ENCODE measurements at regions not wholly inside any gene's neighbourhood (a gene's known extent, or its start where the extent isn't known, plus 50 kb on each side); places are given as distances from the start of the nearest gene placed in this dataset.

DNA sequence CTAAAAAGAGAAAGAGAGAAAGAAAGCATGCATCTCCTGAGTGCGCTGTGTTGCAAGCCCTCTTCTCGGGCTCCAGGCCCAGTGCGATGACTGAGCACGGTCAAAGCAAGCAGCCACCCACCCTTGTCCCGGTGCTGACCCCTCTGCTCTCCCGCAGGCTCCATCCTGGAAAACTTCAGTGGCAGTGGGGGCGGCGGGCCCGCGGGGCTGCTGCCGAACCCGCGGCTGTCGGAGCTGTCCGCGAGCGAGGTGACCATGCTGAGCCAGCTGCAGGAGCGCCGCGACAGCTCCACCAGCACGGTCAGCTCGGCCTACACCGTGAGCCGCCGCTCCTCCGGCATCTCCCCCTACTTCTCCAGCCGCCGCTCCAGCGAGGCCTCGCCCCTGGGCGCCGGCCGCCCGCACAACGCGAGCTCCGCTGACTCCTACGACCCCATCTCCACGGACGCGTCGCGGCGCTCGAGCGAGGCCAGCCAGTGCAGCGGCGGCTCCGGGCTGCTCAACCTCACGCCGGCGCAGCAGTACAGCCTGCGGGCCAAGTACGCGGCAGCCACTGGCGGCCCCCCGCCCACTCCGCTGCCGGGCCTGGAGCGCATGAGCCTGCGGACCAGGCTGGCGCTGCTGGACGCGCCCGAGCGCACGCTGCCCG lies 252.5 kb downstream of the GLI2 start:
- H3K4me3 ChIP-seq: no peak overlapping the region
- no peak for TF ChIP-seq POLR2A (IDR thresholded peaks at IDR 0.05)
- TF ChIP-seq, protein P1, sequence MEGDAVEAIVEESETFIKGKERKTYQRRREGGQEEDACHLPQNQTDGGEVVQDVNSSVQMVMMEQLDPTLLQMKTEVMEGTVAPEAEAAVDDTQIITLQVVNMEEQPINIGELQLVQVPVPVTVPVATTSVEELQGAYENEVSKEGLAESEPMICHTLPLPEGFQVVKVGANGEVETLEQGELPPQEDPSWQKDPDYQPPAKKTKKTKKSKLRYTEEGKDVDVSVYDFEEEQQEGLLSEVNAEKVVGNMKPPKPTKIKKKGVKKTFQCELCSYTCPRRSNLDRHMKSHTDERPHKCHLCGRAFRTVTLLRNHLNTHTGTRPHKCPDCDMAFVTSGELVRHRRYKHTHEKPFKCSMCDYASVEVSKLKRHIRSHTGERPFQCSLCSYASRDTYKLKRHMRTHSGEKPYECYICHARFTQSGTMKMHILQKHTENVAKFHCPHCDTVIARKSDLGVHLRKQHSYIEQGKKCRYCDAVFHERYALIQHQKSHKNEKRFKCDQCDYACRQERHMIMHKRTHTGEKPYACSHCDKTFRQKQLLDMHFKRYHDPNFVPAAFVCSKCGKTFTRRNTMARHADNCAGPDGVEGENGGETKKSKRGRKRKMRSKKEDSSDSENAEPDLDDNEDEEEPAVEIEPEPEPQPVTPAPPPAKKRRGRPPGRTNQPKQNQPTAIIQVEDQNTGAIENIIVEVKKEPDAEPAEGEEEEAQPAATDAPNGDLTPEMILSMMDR (IDR thresholded peaks at IDR 0.05): no peak
- peaks cover 0 to 3% (median 0%) of the 10 kb centered on the region in 3 donors for H3K36me3 ChIP-seq
- H3K9me3 ChIP-seq: no peaks in the 10 kb centered on the region
- DNase-seq: peak in 1 of 3 donors; percentile 34
- no peaks in the 10 kb centered on the region for H3K27me3 ChIP-seq
- H3K27ac ChIP-seq: no peak overlapping the region
- H3K4me1 ChIP-seq: no peaks in the 10 kb centered on the region

DNA sequence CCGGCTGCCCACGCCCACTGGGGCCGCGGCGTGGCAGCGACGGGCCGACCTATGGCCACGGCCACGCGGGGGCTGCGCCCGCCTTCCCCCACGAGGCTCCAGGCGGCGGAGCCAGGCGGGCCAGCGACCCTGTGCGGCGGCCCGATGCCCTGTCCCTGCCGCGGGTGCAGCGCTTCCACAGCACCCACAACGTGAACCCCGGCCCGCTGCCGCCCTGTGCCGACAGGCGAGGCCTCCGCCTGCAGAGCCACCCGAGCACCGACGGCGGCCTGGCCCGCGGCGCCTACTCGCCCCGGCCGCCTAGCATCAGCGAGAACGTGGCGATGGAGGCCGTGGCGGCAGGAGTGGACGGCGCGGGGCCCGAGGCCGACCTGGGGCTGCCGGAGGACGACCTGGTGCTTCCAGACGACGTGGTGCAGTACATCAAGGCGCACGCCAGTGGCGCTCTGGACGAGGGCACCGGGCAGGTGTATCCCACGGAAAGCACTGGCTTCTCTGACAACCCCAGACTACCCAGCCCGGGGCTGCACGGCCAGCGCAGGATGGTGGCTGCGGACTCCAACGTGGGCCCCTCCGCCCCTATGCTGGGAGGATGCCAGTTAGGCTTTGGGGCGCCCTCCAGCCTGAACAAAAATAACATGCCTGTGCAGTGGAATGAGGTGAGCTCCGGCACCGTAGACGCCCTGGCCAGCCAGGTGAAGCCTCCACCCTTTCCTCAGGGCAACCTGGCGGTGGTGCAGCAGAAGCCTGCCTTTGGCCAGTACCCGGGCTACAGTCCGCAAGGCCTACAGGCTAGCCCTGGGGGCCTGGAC lies 253.2 kb downstream of the GLI2 start:
- Histone ChIP-seq H3K27ac (no peak overlapping the region), H3K4me3 (no peak overlapping the region), H3K4me1 (no peaks in the 10 kb centered on the region), H3K27me3 (no peaks in the 10 kb centered on the region), H3K9me3 (no peaks in the 10 kb centered on the region), H3K36me3 (peaks cover 0 to 3% (median 0%) of the 10 kb centered on the region in 3 donors)
- TF ChIP-seq, protein P1 (IDR thresholded peaks at IDR 0.05): no peak
- no peak for TF ChIP-seq POLR2A (IDR thresholded peaks at IDR 0.05)
- DNase-seq: peak in 1 of 3 donors; percentile 33

- TF ChIP-seq, protein P1 (IDR thresholded peaks at IDR 0.05): no peak
- no peak for TF ChIP-seq POLR2A (IDR thresholded peaks at IDR 0.05)
- Histone ChIP-seq H3K4me3 (no peak overlapping the region), H3K27ac (no peak overlapping the region), H3K9me3 (no peaks in the 10 kb centered on the region), H3K27me3 (no peaks in the 10 kb centered on the region), H3K36me3 (no peaks in the 10 kb centered on the region), H3K4me1 (no peaks in the 10 kb centered on the region)
- DNase-seq: peak in 1 of 3 donors; percentile 43
Measured at GRCh38 chr2:120989512-120990441, 254.1 kb downstream of the GLI2 start.

DNA sequence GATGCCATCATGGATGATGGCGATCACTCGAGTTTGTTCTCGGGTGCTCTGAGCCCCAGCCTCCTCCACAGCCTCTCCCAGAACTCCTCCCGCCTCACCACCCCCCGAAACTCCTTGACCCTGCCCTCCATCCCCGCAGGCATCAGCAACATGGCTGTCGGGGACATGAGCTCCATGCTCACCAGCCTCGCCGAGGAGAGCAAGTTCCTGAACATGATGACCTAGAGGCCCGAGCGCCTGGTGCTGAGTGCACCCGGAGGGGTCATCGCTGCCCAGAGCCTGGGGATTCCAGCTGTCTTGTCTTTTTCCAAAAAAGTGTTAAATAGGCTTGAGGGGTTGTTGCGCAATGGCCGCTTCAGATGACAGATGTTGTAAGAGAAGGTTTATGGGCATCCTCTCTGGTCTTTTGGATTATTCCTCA lies 254.8 kb downstream of the GLI2 start:
- TF ChIP-seq, protein P1 (IDR thresholded peaks at IDR 0.05): no peak
- no peak for TF ChIP-seq POLR2A (IDR thresholded peaks at IDR 0.05)
- no peaks in the 10 kb centered on the region for H3K36me3 ChIP-seq
- no peaks in the 10 kb centered on the region for H3K27me3 ChIP-seq
- H3K27ac ChIP-seq: no peak overlapping the region
- no peaks in the 10 kb centered on the region for H3K9me3 ChIP-seq
- H3K4me1 ChIP-seq: no peaks in the 10 kb centered on the region
- DNase-seq: no peak
- no peak overlapping the region for H3K4me3 ChIP-seq

- Histone ChIP-seq H3K4me1 (no peaks in the 10 kb centered on the region), H3K9me3 (no peaks in the 10 kb centered on the region), H3K27ac (no peak overlapping the region), H3K4me3 (no peak overlapping the region), H3K36me3 (no peaks in the 10 kb centered on the region), H3K27me3 (no peaks in the 10 kb centered on the region)
- TF ChIP-seq, protein P1 (IDR thresholded peaks at IDR 0.05): no peak
- no peak for TF ChIP-seq POLR2A (IDR thresholded peaks at IDR 0.05)
- DNase-seq: no peak
Measured at GRCh38 chr2:120991441-120991840, 255.8 kb downstream of the GLI2 start.
